ENCODE measurements at regions not wholly inside any gene's neighbourhood (a gene's known extent, or its start where the extent isn't known, plus 50 kb on each side); places are given as distances from the start of the nearest gene placed in this dataset.

GRCh38 chr4:18932730-18933339 is 911.3 kb upstream of the LCORL start:
- Histone ChIP-seq H3K27ac (no peak overlapping the region), H3K27me3 (no peaks in the 10 kb centered on the region), H3K36me3 (no peaks in the 10 kb centered on the region), H3K9ac (ENCODE audit: low read depth in 2 of 2, low read length in 2 of 2) (no peak overlapping the region), H3K9me3 (no peaks in the 10 kb centered on the region), H3K4me1 (no peaks in the 10 kb centered on the region), H3K4me3 (no peak overlapping the region)
- no peak for TF ChIP-seq CTCF (IDR thresholded peaks at IDR 0.05)
- DNase-seq: no peak
- intact Hi-C loops (cut with DNase I): loop anchor here (10.0 kb wide), 1 partner anchor 238 kb away; no protein-coding TSS in a partner anchor

GRCh38 chr4:18931643-18932377 is 910.3 kb upstream of the LCORL start:
- no peak for TF ChIP-seq CTCF (IDR thresholded peaks at IDR 0.05)
- intact Hi-C loops (cut with DNase I): loop anchor here (10.0 kb wide), 1 partner anchor 237 kb away; no protein-coding TSS in a partner anchor
- DNase-seq: no peak
- Histone ChIP-seq H3K4me3 (no peak overlapping the region), H3K9ac (ENCODE audit: low read depth in 2 of 2, low read length in 2 of 2) (no peak overlapping the region), H3K4me1 (no peaks in the 10 kb centered on the region), H3K27me3 (no peaks in the 10 kb centered on the region), H3K9me3 (no peaks in the 10 kb centered on the region), H3K36me3 (no peaks in the 10 kb centered on the region), H3K27ac (no peak overlapping the region)

GRCh38 chr4:18930487-18930886 is 908.9 kb upstream of the LCORL start:
- Histone ChIP-seq H3K27me3 (no peaks in the 10 kb centered on the region), H3K4me3 (no peak overlapping the region), H3K9ac (ENCODE audit: low read depth in 2 of 2, low read length in 2 of 2) (no peak overlapping the region), H3K36me3 (no peaks in the 10 kb centered on the region), H3K27ac (no peak overlapping the region), H3K9me3 (no peaks in the 10 kb centered on the region), H3K4me1 (no peaks in the 10 kb centered on the region)
- TF ChIP-seq CTCF (IDR thresholded peaks at IDR 0.05): no peak
- intact Hi-C loops (cut with DNase I): loop anchor here (10.0 kb wide), 1 partner anchor 236 kb away; no protein-coding TSS in a partner anchor
- DNase-seq: no peak

- TF ChIP-seq CTCF (IDR thresholded peaks at IDR 0.05): no peak
- Histone ChIP-seq H3K9ac (ENCODE audit: low read depth in 2 of 2, low read length in 2 of 2) (no peak overlapping the region), H3K27ac (no peak overlapping the region), H3K36me3 (no peaks in the 10 kb centered on the region), H3K9me3 (no peaks in the 10 kb centered on the region), H3K4me3 (no peak overlapping the region), H3K4me1 (no peaks in the 10 kb centered on the region), H3K27me3 (no peaks in the 10 kb centered on the region)
- intact Hi-C loops (cut with DNase I): no loop called here
- no peak for DNase-seq
Observed at GRCh38 chr4:18923496-18924161, 902.1 kb upstream of the LCORL start.

- H3K4me3 ChIP-seq: no peak overlapping the region
- no peaks in the 10 kb centered on the region for H3K36me3 ChIP-seq
- no peak for DNase-seq
- intact Hi-C loops (cut with DNase I): no loop called here
- H3K9ac ChIP-seq (ENCODE audit: low read depth in 2 of 2, low read length in 2 of 2): no peak overlapping the region
- no peaks in the 10 kb centered on the region for H3K4me1 ChIP-seq
- no peaks in the 10 kb centered on the region for H3K27me3 ChIP-seq
- no peaks in the 10 kb centered on the region for H3K9me3 ChIP-seq
- no peak for TF ChIP-seq CTCF (IDR thresholded peaks at IDR 0.05)
- H3K27ac ChIP-seq: no peak overlapping the region
Observed at GRCh38 chr4:18917689-18918088, 896.1 kb upstream of the LCORL start.

Measured in colonic mucosa (tissue), 4 donors.